HEK293 (cell line): ENCODE measurements at regions not wholly inside any gene's neighbourhood (a gene's known extent, or its start where the extent isn't known, plus 50 kb on each side); places are given as distances from the start of the nearest gene placed in this dataset.

ENCODE experiments used
- CTCF ChIA-PET: fragments of 350-600 bp; formaldehyde crosslinking; extraction: SDS; loops from one replicate; lab custom pipeline; 2021; ENCODE audit warnings: antibody characterized with exemption; lab: Yijun Ruan, JAX
- POLR2A ChIA-PET: fragments of 300-600 bp; formaldehyde crosslinking; extraction: SDS; loops from one replicate; lab custom pipeline; 2020; ENCODE audit warnings: antibody characterized with exemption, inconsistent platforms; lab: Yijun Ruan, JAX
- H3K27ac ChIP-seq: fragments of 200-500 bp; sonication (Bioruptor generic); 2 replicates; pipeline ENCODE4 v1.5.1; 2014; ENCODE audit warnings: low read depth, low read length, control low read depth, inconsistent platforms; ENCODE audit errors: extremely low read depth
- H3K36me3 ChIP-seq, 2 experiments: fragments of 200-500 bp in 1 of 2; sonication (Bioruptor generic) in 1 of 2; 1 replicate in 1 of 2; 2 replicates in 1 of 2; pipeline ENCODE4 v1.5.1; 2014 to 2017; ENCODE audit warnings: inconsistent platforms in 2 of 2, low read length in 2 of 2; ENCODE audit not compliant: control insufficient read depth in 2 of 2, insufficient read depth in 1 of 2
- H3K4me1 ChIP-seq: fragments of 200-500 bp; sonication (Bioruptor generic); 2 replicates; pipeline ENCODE4 v1.5.1; 2014; ENCODE audit warnings: mild to moderate bottlenecking, low read length, inconsistent platforms; ENCODE audit not compliant: control insufficient read depth, insufficient read depth
- H3K4me3 ChIP-seq: 2 replicates; pipeline ENCODE4 v1.5.1; 2011; ENCODE audit warnings: low read depth, mild to moderate bottlenecking, control low read depth, low read length, moderate library complexity
- H3K9me3 ChIP-seq: fragments of 200-500 bp; sonication (Bioruptor generic); 2 replicates; pipeline ENCODE4 v1.5.1; 2014; ENCODE audit warnings: low read depth, low read length, inconsistent platforms; ENCODE audit not compliant: control insufficient read depth, insufficient read depth
- HOXC10 ChIP-seq: sonication (generic); formaldehyde crosslinking; IDR thresholded peaks from 2 replicates; pipeline ENCODE4 v1.8.1; 2023; ENCODE audit warnings: mild to moderate bottlenecking, missing genetic modification reagents
- KLF9 ChIP-seq: fragments of 450-650 bp; formaldehyde crosslinking; IDR thresholded peaks from 2 replicates; pipeline ENCODE4 v1.5.1; 2016; ENCODE audit warnings: missing biosample characterization, missing genetic modification characterization, low read depth
- PRDM2 ChIP-seq: fragments of 450-650 bp; formaldehyde crosslinking; IDR thresholded peaks from 2 replicates; pipeline ENCODE4 v1.5.1; 2016; ENCODE audit warnings: missing biosample characterization, missing genetic modification characterization, borderline replicate concordance
- REST ChIP-seq: fragments of 450-650 bp; formaldehyde crosslinking; IDR thresholded peaks from 2 replicates; pipeline ENCODE4 v1.5.1; 2016; ENCODE audit warnings: missing biosample characterization, missing genetic modification characterization
- SP2 ChIP-seq: fragments of 450-650 bp; formaldehyde crosslinking; IDR thresholded peaks from 2 replicates; pipeline ENCODE4 v1.5.1; 2016; ENCODE audit warnings: missing biosample characterization, missing genetic modification characterization
- ZBTB44 ChIP-seq: fragments of 450-650 bp; IDR thresholded peaks from 2 replicates; pipeline ENCODE4 v1.5.1; 2018; ENCODE audit warnings: missing biosample characterization, mild to moderate bottlenecking, missing genetic modification characterization
- ZNF221 ChIP-seq: fragments of 450-650 bp; formaldehyde crosslinking; IDR thresholded peaks from 2 replicates; pipeline ENCODE4 v1.5.1; 2017; ENCODE audit warnings: missing biosample characterization, missing genetic modification characterization, borderline replicate concordance
- ZNF23 ChIP-seq: fragments of 450-650 bp; formaldehyde crosslinking; IDR thresholded peaks from 2 replicates; pipeline ENCODE4 v1.5.1; 2016; ENCODE audit warnings: missing biosample characterization, missing genetic modification characterization, borderline replicate concordance
- ZNF248 ChIP-seq: fragments of 450-650 bp; formaldehyde crosslinking; IDR thresholded peaks from 2 replicates; pipeline ENCODE4 v1.5.1; 2017; ENCODE audit warnings: missing biosample characterization, missing genetic modification characterization
- ZNF266 ChIP-seq: fragments of 450-650 bp; formaldehyde crosslinking; IDR thresholded peaks from 2 replicates; pipeline ENCODE4 v1.5.1; 2016; ENCODE audit warnings: missing biosample characterization, missing genetic modification characterization, low read depth
- ZNF280D ChIP-seq: fragments of 450-650 bp; formaldehyde crosslinking; IDR thresholded peaks from 2 replicates; pipeline ENCODE4 v1.5.1; 2016; ENCODE audit warnings: missing biosample characterization, missing genetic modification characterization
- ZNF335 ChIP-seq: fragments of 450-650 bp; formaldehyde crosslinking; conservative IDR thresholded peaks from 2 replicates; pipeline ENCODE4 v1.5.1; 2016; ENCODE audit warnings: missing biosample characterization, missing genetic modification characterization
- ZNF354C ChIP-seq: fragments of 450-650 bp; formaldehyde crosslinking; IDR thresholded peaks from 2 replicates; pipeline ENCODE4 v1.5.1; 2016; ENCODE audit warnings: missing biosample characterization, missing genetic modification characterization, low read depth, borderline replicate concordance
- ZNF624 ChIP-seq: fragments of 450-650 bp; formaldehyde crosslinking; IDR thresholded peaks from 2 replicates; pipeline ENCODE4 v1.5.1; 2017; ENCODE audit warnings: missing biosample characterization, missing genetic modification characterization
- ZNF692 ChIP-seq: fragments of 450-650 bp; formaldehyde crosslinking; IDR thresholded peaks from 2 replicates; pipeline ENCODE4 v1.5.1; 2016; ENCODE audit warnings: missing biosample characterization, missing genetic modification characterization
- ZNF707 ChIP-seq: fragments of 450-650 bp; formaldehyde crosslinking; IDR thresholded peaks from 2 replicates; pipeline ENCODE4 v1.5.1; 2016; ENCODE audit warnings: missing biosample characterization, missing genetic modification characterization
- ZNF768 ChIP-seq: fragments of 450-650 bp; formaldehyde crosslinking; IDR thresholded peaks from 2 replicates; pipeline ENCODE4 v1.5.1; 2018; ENCODE audit warnings: missing biosample characterization, mild to moderate bottlenecking, missing genetic modification characterization
- ZNF843 ChIP-seq: fragments of 450-650 bp; formaldehyde crosslinking; IDR thresholded peaks from 2 replicates; pipeline ENCODE4 v1.5.1; 2016; ENCODE audit warnings: missing biosample characterization, missing genetic modification characterization

- no peak for TF ChIP-seq ZNF843 (tag by site-specific recombination)
- TF ChIP-seq ZNF266 (tag by site-specific recombination), result no peak
- no peak for TF ChIP-seq KLF9 (tag by site-specific recombination)
- TF ChIP-seq ZNF624 (tag by site-specific recombination), result no peak
- no peak for TF ChIP-seq REST (tag by site-specific recombination)
- no peak for TF ChIP-seq PRDM2 (tag by site-specific recombination)
- no peak for TF ChIP-seq ZNF280D (tag by site-specific recombination)
- no peak for TF ChIP-seq SP2 (tag by site-specific recombination)
- no peak for TF ChIP-seq ZNF23 (tag by site-specific recombination)
- TF ChIP-seq ZNF692 (tag by site-specific recombination), result no peak
- TF ChIP-seq ZNF707 (tag by site-specific recombination), result no peak
- TF ChIP-seq HOXC10 (CRISPR knock-in tag), result no peak
- TF ChIP-seq ZNF768 (tag by site-specific recombination), result no peak
- TF ChIP-seq ZNF248 (tag by site-specific recombination), result no peak
- no peak for TF ChIP-seq ZNF354C (tag by site-specific recombination)
- TF ChIP-seq ZNF335 (tag by site-specific recombination), result no peak
- no peak for TF ChIP-seq ZBTB44 (tag by site-specific recombination)
- TF ChIP-seq ZNF221, result no peak
- ChIA-PET CTCF (no interaction called here), POLR2A (no interaction called here)
- no peaks in the 10 kb centered on the region for H3K36me3 ChIP-seq
- no peaks in the 10 kb centered on the region for H3K4me1 ChIP-seq
- H3K9me3 ChIP-seq, result no peaks in the 10 kb centered on the region
- H3K27ac ChIP-seq, result no peak overlapping the region
- no peak overlapping the region for H3K4me3 ChIP-seq
Measured at GRCh38 chr10:130621231-130621775, 485.1 kb downstream of the GLRX3 start.
